ENCODE measurements at regions not wholly inside any gene's neighbourhood (a gene's known extent, or its start where the extent isn't known, plus 50 kb on each side); places are given as distances from the start of the nearest gene placed in this dataset.
"Not testable (repeated sequence)": the region's sequence is repeated elsewhere in the genome, so short reads cannot be mapped to it uniquely, and the experiment has no call there.

GRCh38 chr15:39517122-39517855 lies 63.6 kb upstream of the THBS1 start:
- H3K4me3 ChIP-seq (ENCODE audit: low read depth in 1 of 2, low read length in 2 of 2), result no peak overlapping the region
- H3K27ac ChIP-seq (ENCODE audit: low read length), result no peak overlapping the region
- H3K9me3 ChIP-seq (ENCODE audit: control insufficient read depth in 1 of 2, low read length in 2 of 2), result peaks cover 0 to 6% of the 10 kb centered on the region in 2 donors
- H3K4me1 ChIP-seq (ENCODE audit: control insufficient read depth in 1 of 2, insufficient read depth in 2 of 2, low read length in 2 of 2), result no peaks in the 10 kb centered on the region
- no peaks in the 10 kb centered on the region for H3K27me3 ChIP-seq (ENCODE audit: low read depth, low read length)
- H3K36me3 ChIP-seq (ENCODE audit: control insufficient read depth in 1 of 2, insufficient read depth in 2 of 2, low read length in 2 of 2), result no peaks in the 10 kb centered on the region

- not testable (repeated sequence) for H3K4me1 ChIP-seq (ENCODE audit: control insufficient read depth in 1 of 2, insufficient read depth in 2 of 2, low read length in 2 of 2); H3K9me3 ChIP-seq (ENCODE audit: control insufficient read depth in 1 of 2, low read length in 2 of 2); H3K27me3 ChIP-seq (ENCODE audit: low read depth, low read length); H3K27ac ChIP-seq (ENCODE audit: low read length); H3K36me3 ChIP-seq (ENCODE audit: control insufficient read depth in 1 of 2, insufficient read depth in 2 of 2, low read length in 2 of 2); H3K4me3 ChIP-seq (ENCODE audit: low read depth in 1 of 2, low read length in 2 of 2)
These were observed 56.9 kb upstream of the THBS1 start for GRCh38 chr15:39523968-39524367.

GRCh38 chr15:39529457-39529856 lies 51.4 kb upstream of the THBS1 start:
- H3K27me3 ChIP-seq (ENCODE audit: low read depth, low read length), result no peaks in the 10 kb centered on the region
- no peaks in the 10 kb centered on the region for H3K4me1 ChIP-seq (ENCODE audit: control insufficient read depth in 1 of 2, insufficient read depth in 2 of 2, low read length in 2 of 2)
- no peaks in the 10 kb centered on the region for H3K36me3 ChIP-seq (ENCODE audit: control insufficient read depth in 1 of 2, insufficient read depth in 2 of 2, low read length in 2 of 2)
- H3K4me3 ChIP-seq (ENCODE audit: low read depth in 1 of 2, low read length in 2 of 2), result no peak overlapping the region
- H3K27ac ChIP-seq (ENCODE audit: low read length), result no peak overlapping the region
- no peaks in the 10 kb centered on the region for H3K9me3 ChIP-seq (ENCODE audit: control insufficient read depth in 1 of 2, low read length in 2 of 2)

GRCh38 chr15:39530480-39531342 lies 50.2 kb upstream of the THBS1 start:
- Histone ChIP-seq H3K4me3 (ENCODE audit: low read depth in 1 of 2, low read length in 2 of 2) (no peak overlapping the region), H3K36me3 (ENCODE audit: control insufficient read depth in 1 of 2, insufficient read depth in 2 of 2, low read length in 2 of 2) (no peaks in the 10 kb centered on the region), H3K27me3 (ENCODE audit: low read depth, low read length) (no peaks in the 10 kb centered on the region), H3K27ac (ENCODE audit: low read length) (no peak overlapping the region), H3K4me1 (ENCODE audit: control insufficient read depth in 1 of 2, insufficient read depth in 2 of 2, low read length in 2 of 2) (no peaks in the 10 kb centered on the region), H3K9me3 (ENCODE audit: control insufficient read depth in 1 of 2, low read length in 2 of 2) (no peaks in the 10 kb centered on the region)

Data from muscle layer of duodenum (tissue), 2 donors.